GM21526 (cell line): ENCODE measurements at regions not wholly inside any gene's neighbourhood (a gene's known extent, or its start where the extent isn't known, plus 50 kb on each side); places are given as distances from the start of the nearest gene placed in this dataset.

Source experiments
- ATAC-seq: cut with Tn5 transposase; IDR thresholded peaks from one replicate; pipeline ENCODE4 v1.9.1; 2021; ENCODE audit warnings: moderate library complexity; ENCODE audit not compliant: unreplicated experiment, low FRiP score

- ATAC-seq: no peak
Measured at GRCh38 chr4:38495446-38495845, 168.6 kb upstream of the KLF3 start.

- ATAC-seq: no peak
Measured at GRCh38 chr4:38497121-38497520, 166.9 kb upstream of the KLF3 start.

- ATAC-seq: no peak
Measured at GRCh38 chr4:38499101-38499500, 164.9 kb upstream of the KLF3 start.

- ATAC-seq: no peak
Measured at GRCh38 chr4:38500433-38500832, 163.6 kb upstream of the KLF3 start.

GRCh38 chr4:38501698-38502097, 162.3 kb upstream of the KLF3 start:
- no peak for ATAC-seq

DNA sequence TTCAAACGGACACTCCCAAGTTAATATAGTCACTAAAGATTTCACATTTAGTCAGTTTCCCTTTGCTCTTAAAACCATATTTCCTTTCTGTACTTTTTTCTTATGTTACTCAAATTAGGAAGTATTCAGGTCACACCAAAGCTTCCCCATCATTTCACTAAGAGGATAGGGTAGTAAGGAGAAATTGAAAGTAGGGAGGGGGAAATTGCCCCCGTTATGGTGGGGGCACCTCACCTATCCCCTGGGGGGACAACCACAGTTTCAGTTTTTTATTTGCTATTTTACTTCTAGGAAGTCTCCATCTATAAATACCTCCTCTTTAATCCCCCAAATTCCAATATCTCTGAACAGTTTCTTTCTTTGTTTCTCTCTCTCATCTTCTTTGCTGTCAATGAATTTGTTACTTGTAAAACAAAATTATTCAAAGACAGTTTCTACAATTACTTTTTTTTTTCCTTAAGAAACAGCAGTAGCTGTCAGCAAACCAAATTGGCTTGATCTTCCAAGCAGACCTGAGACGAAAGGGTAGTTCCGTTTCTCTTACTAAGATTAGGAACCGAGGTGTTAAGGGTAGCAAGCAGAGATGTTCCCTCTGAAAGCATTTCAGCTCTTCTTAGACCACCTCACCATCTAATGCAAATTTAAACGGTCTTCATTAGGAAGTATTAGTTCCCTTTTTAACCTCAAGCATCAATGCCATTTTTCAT, 160.2 kb upstream of the KLF3 start:
- ATAC-seq: peak; percentile 92

GRCh38 chr4:38504396-38504715, 159.6 kb upstream of the KLF3 start:
- ATAC-seq: no peak

GRCh38 chr4:38509551-38509950, 154.4 kb upstream of the KLF3 start:
- ATAC-seq: no peak

GRCh38 chr4:38510201-38510600, 153.8 kb upstream of the KLF3 start:
- ATAC-seq: no peak

- ATAC-seq: no peak
Measured at GRCh38 chr4:38511702-38512101, 152.3 kb upstream of the KLF3 start.

DNA sequence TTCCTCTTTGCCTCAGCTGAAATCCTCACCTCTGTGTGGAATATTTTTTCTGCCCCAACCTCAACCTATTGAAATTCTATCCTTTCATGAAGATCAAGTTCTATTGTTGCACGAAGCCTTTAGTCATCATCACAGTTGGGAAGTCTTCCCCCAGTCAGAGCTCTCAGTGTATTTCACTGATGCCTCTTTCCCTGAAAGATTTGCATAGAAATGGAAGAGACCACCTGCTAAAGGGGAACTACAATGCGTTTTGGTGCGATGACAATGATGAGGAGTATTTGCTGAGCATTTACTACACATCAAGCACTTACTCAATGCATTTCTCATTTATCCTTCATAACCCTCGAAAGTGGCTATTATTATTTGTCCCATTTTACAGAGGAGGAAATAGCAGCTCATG, 151.2 kb upstream of the KLF3 start:
- no peak for ATAC-seq

DNA sequence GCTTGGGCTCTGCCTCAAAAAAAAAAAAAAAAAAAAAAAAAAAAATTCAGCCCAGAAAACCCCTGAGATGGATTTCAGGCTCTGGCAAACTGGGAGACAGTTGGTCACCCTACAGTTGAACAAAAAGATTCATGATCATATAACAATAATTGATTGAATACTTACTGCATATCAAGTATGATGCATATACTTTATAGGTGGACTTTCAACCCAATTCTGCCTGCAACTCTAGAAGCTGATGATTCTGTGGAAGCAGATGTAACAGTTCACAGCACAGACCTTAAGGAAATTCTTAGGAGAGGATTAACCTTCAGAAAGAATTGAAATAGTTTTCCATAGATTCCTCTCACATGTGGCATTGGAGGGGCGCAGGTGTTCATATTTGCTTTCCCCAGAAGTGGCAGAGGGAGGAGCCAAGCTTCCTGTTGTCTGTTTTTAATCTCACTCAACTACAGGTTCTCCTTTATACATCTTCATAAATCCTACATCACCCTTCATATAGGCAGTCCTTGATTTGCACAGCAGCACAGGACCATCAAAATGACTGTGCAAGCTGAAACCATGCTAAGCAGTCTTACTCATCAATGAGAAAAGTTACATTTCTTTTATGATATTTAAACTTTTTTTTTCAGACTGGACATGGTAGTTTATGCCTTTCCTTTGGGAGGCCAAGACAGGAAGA, 149.4 kb upstream of the KLF3 start:
- ATAC-seq: no peak

DNA sequence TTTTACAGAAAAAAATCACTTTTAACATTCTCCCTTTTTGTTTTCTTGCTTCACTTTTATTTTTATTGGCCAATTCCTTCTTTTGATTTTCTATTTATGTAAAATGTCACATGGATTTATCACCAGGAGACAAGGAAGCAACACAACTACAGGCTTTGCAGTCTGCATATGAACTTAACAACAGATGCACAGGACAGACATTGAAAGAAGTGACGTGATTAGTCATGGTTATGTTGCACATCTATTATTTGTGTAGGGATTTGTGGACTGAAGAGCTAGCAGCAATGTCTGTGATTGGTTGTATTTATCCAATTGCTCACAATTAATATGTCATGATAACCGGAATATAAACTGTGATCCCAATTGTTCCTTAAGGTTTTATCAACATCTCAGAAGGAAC, 147.8 kb upstream of the KLF3 start:
- ATAC-seq: no peak

DNA sequence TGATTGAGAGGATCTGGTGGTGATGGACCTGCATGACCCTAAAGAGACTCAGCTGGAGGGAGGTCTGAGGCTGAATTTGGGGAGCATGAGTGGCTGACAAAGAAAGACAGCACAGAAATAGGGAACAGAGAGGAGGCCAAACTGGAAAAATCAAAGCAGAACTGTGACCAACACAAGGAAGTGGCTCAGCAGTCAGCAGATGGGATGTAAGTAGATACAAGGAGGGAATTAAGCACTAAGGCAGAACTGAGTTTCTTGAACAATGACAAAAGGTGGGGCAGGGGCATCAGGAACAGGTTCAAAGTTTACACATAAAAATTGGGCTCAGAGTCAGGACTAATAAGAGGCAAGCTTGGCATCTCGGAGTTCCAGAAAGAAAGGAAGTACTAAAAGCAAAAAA, 144.3 kb upstream of the KLF3 start:
- no peak for ATAC-seq

- ATAC-seq: no peak
Measured at GRCh38 chr4:38523054-38523453, 140.9 kb upstream of the KLF3 start.

DNA sequence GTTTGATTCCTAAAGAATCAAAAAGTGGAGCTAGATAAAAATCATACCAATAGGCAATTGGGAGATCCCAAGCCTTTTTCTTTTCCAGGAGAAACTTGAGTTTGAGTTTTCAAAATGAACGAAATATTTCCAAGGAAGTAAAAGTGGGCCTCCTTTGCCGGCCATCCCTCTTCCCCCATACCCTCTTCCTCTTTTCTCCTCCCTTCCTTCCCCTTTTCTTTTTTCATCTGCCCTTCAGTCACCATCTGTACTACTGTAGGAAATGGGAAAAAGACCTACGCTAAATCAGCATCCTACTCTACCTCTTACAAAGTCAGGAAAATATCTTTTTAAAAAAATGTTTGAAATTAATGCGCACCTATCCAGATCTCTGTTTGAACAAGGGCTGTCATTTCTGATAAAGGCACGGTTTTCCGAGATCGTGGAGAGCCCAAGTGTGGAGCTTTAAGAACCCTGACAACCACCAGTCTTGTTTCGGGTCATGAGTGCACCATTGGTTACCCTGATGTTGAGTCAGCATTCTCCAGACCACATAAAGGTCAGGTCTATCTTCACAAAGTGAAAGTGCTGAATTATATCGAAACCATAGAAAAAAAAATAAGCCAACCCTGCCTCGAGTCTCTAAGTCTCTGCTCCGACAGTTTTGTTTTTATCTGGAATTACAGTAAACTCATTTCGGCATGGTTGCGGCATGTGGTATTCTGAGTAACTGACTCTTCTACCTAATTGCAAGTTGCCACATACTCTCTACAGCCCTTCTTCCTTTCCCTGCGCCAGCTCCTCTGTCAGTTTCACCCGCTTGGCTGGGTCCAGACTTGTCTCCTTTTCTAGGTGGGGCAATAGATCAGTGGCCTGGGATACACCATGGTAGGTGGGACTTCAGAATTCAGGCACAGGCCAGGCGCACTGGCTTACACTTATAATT, 140.2 kb upstream of the KLF3 start:
- ATAC-seq: peak; percentile 95

DNA sequence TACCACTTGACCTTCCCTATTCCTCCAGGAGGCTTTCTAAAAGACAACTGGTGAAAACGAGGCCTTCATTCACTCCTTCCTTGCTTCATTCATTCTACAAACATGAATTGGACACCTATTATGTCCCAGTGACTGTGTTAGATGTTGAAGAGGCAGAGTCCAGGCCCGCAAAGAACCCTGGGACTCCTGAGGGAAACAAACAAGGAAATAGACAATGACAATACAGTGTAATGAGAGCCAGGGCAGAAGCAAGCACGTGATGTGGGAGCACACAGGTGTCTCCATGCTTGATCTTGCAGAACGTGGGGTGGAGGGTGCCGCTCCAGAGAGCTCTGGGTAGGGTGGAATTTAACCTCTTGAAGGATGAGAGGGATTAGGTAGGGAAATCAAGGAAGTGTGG, 137.6 kb upstream of the KLF3 start:
- no peak for ATAC-seq

DNA sequence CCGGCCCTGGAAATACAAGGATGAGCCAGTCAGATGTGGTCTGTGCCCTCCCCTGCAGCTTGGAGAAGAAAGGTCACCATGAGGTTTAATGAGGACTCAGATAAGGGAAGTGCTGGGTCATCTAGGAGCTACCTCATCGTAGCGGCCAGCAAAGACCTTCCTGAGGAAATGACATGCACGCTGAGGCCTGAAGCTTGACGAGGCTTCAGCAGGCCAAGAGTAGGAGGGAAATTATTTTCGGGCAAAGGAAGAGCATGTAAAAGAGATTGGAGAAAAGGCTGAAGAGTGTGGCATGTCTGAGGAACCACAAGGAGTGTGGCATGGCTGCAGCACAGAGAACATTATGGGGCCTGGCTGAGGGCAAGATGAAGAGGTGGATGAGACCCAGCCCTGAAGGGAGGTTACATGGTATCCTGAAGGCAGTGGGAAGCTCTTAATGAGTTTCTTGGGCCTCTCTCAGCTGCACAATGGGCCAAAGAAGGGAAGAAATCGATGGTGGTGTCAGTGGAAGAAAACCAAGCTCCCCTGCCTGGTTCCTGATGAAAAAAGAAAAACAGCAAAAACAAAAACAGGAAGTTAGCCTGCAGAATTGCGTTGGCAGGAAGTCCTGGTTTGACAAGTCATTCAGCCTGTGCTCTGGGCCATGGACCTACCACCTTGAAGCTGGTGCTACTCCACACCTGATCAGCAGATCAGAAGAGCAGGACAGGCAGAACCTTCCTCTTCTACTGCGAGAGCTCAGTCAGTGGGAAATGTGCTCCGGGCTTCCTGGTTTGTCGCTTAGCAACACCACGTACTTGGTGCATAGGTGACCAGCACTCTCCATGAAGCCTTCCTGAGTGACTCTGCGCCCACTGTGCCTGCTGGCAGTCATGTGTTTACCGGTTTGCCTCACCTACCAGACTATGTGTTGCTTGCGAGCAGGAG, 134.5 kb upstream of the KLF3 start:
- peak; percentile 72 for ATAC-seq

- no peak for ATAC-seq
Measured at GRCh38 chr4:38530486-38530885, 133.5 kb upstream of the KLF3 start.

DNA sequence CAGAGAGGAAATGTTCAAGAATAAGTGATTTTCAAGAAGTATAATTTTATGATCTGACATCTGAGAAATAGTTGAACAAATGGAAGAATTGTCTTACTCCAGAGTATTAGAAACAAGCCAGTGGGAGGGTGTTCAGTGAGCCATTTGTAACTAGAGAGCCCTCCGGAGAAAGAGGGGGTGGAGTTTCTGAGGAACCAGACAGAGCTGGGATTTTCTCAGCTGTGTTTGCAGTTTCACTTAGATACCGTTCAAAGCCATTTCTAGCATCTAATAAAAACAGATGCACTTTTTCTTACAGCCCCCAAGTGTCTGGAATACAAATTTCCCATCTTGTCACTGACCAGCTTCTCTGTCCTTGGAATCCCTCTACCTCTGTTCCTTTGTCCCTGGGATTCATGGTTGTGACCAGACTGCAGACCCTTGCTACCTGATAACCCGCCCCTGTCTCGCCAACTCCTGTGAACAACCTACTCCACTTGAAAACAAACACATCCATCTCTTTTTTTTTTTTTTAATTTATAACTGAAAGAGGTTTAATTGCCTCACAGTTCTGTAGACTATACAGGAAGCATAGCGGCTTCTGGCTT, 132.8 kb upstream of the KLF3 start:
- ATAC-seq: no peak
